GM19238 (cell line): ENCODE measurements at regions not wholly inside any gene's neighbourhood (a gene's known extent, or its start where the extent isn't known, plus 50 kb on each side); places are given as distances from the start of the nearest gene placed in this dataset.
"Not testable (repeated sequence)": the region's sequence is repeated elsewhere in the genome, so short reads cannot be mapped to it uniquely, and the experiment has no call there.

Experiments used
- DNase-seq: peaks from one replicate; pipeline ENCODE4 v3.0.0; 2011; ENCODE audit warnings: low spot score; ENCODE audit not compliant: insufficient read length

DNA sequence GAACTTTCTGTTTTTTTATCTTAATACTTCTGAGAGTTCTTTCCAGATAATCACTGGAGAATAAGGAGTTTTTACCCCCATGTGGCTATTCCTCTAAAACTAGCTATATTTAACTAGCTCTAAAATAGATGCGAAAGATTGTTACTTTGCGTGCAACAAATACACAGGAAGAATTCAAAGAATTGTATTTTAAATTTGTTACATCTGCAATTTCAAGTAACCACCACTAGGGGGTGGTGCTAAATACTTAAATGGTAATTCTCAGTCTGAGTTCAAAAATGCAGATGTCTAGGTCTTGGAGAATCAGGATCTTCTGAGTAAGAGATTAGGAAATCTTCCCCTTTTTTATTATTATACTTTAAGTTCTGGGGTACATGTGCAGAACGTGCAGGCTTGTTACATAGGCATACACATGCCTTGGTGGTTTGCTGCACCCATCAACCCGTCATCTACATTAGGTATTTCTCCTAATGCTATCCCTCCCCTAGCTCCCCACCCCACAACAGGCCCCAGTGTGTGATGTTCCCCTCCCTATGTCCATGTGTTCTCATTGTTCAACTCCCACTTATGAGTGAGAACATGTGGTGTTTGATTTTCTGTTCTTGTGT is 346.9 kb downstream of the GOLGA6L6 start:
- not testable (repeated sequence) for DNase-seq

DNA sequence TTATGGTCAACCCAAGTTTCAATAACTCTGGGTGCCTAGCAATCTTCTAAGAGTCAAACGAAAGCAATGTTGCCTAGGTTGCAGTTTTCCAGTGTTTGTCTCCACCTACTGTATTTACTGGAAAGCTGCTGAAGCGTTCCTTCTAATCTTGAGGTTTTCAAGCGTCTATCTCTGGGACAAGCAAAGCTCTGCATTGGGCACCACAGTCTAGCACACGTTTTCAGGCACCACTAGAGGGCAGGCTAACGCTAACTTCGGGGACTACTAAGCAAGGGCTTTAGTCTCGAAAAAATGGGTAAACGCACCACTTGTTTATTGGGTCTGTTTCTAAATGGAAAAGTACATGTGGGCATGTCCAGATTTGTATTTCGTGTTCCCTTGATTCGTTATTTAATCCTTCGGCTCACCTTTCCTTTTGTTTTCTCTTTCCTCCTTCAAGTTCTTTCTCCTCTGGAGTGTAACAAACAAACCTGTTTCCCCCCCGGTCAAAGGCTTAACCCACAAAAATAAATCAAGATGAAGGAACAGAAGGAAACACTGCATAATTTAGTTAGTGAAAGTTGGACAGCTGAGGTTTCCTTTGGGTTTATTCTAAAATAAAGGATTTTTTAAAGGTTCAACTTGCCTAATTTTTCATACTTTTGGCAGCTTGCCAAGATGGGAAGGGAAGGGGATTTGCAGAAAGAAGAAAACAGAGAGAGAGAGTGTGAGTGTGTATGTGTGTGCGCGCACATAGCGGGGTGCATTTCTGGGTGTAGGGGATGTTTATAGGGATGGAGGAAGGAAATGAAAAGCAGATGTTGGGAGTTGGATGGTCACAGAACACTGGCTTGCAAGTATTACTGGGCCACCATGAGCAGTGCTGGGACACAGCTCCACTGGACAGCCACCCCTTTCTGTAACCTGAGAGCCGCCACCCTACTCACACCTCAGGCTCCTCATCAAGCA is 348.3 kb downstream of the GOLGA6L6 start:
- DNase-seq = not testable (repeated sequence)

DNA sequence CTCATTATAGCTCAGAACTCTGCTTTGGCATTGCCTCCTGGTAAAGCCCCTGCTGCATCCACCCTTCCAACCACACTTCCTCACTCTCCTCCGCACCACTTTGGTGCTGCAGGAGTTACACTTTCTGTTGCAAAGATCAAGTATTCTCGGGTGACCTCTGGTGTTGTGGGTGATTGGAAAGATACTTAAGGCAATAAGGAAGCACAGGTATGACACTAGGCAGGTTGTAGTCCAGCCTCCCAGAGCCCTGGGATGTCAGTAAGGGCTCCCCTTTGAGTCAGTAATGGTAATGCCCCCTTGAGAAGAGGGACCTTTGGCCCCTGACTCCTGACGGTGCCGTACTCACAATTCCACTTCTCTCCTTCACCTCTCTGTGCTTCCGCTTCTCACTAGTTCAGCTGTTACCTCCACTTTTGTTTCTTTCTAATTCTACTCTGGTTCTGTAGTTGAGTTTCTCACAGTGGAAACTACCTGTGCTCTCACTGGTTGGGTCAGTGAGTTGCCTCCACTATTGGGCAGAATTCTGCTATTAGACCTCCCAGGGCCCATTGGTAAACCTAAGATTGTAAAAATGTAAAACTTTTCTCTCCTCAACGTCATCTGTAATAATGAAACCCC is 350.0 kb downstream of the GOLGA6L6 start:
- not testable (repeated sequence) for DNase-seq

DNA sequence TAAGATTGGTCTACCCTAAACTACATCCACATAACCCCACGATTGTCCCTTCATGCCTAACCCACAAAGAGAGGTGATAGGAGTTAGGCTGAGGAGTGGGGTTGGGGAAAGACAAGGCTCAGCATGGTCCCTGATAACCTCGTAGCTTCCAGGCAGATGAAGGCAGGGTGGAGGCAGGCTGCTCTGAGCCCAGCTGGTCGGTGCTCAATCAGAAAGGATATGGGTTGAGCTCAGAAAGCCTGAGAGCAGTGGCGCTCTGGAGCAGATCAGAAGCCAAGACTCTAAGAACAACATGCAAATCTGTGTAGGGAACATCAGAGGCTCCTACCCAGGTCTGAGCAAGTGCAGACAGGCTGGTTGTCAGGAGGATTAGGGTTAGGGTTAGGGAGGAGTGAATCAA is 353.0 kb downstream of the GOLGA6L6 start:
- DNase-seq = not testable (repeated sequence)

DNA sequence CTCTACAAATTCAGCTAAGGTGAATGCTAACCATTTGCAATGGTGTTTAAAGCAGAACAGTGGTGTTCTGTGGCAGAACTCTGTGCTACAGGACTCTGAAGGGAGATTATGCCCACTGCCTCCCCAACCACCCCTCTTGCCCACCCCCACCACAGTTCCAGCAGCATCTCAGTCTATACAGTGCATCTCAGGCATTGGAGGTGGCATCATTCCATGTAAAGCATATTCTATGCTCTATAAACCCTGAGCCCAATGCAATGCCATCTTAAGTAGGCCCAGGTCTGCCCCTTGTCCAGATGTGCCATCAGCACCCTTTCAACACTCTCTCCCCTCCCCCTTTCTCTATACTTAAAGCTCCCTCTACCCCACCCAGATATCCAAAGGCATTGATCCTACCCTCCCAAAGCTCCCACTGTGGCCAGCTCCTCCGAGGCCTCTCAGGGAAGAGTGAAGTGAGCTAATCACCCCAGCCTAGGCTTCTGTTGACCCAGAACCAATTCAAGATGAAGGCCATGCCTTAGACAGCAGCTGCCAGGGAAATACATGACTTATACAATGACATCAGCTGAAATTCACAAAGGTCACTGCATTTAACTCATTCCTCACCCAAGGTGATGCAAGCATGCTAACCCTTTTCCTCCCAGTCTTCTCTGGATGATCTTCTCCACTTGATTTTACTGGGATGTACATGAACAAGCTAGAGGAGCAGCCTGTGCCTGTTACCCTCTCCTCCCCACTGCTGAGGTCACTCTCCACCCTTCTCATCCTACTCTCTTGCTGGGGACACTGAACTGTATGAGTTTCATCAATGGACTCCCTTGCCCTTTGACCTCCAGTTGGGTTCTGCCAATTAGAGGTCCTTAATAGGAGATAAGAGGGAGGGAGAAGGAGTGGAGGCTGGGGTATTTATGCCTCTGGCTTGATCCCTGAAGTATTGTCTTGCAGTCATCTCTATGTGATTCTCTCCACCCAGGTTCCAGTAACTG is 353.9 kb downstream of the GOLGA6L6 start:
- not testable (repeated sequence) for DNase-seq

DNA sequence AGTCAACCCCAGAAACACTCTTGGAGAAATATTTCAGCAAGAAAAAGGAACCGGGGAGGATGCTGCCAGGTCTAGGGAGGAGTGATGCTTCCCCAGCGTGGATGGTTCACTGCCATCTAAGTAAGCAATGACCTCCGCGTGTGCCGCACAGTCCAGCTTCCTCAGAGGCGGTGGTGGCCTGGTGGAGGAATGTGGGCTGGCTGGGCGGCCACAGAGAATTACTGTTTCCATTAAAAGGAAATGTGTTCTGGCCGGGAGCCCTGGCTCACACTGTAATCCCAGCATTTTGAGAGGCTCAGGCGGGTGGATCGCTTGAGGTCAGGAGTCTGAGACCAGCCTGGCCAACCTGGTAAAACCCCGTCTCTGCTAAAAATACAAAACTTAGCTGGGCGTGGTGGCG is 356.7 kb downstream of the GOLGA6L6 start:
- not testable (repeated sequence) for DNase-seq

DNA sequence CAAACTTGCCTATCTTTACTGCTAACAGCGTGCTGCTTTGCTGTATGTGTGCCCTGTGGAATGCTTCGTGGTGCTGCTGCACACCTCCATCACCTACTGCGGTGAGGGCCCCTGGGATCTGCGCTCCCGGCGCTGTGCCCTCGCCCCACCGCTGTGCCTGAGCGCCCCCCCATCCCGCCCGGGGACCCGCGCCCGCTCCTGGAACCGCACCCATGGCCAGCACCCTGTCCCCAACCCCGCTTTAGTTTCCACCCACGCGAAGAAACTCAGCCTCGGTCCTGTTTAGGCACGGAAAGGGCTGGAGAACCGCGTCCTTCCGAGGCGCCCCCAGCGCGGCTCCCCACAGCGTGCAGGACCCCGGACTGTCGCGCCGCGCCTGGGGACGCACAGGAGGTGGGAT is 373.4 kb downstream of the GOLGA6L6 start:
- not testable (repeated sequence) for DNase-seq

DNA sequence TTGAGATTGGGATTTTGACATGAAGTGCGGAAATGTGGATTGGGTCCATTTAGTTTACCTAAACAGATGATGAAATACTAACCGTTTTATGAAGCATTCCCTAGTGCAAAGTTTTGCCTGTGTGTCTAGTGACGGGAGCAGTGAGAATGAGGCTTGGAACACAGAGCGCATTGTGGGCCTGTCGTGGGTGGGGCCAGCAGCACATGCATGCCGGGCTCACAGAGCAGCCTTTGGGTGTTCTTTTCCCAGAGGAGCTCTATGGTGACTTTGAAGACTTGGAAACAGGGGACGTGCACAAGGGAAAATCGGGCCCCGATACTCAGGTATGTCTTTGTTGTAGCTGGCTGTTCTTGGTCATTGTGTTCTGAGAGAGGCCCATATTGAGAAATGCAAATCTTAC is 388.1 kb downstream of the GOLGA6L6 start:
- DNase-seq = not testable (repeated sequence)

DNA sequence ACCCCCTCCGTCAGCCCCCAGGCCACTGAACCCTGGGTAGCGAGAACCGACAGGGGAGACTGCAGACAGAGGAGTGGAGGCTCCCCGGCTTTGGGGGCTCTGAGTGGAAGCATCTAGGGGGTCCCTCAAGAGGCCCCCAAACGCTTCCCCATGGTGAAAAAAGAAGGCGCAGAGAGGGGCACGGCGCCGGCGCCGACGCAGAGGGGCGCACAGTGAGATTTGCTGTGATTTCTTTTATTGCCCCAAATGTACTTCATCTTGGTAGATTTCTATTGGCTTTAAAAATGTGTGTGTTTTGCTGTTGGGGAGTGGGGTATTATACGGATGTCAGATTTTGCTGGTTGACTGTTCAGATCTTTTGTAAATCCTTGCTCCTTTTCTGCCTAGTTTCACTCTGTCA is 392.9 kb downstream of the GOLGA6L6 start:
- DNase-seq = not testable (repeated sequence)

DNA sequence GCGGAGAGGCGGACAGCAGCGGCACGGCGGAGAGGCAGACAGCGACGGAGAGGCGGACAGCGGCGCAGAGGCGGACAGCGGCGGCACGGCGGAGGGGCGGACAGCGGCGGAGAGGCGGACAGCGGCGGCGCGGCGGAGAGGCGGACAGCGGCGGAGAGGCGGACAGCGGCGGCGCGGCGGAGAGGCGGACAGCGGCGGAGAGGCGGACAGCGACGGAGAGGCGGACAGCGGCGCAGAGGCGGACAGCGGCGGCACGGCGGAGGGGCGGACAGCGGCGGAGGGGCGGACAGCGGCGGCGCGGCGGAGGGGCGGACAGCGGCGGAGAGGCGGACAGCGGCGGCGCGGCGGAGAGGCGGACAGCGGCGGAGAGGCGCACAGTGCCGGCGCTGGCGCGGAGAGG is 393.6 kb downstream of the GOLGA6L6 start:
- not testable (repeated sequence) for DNase-seq

DNA sequence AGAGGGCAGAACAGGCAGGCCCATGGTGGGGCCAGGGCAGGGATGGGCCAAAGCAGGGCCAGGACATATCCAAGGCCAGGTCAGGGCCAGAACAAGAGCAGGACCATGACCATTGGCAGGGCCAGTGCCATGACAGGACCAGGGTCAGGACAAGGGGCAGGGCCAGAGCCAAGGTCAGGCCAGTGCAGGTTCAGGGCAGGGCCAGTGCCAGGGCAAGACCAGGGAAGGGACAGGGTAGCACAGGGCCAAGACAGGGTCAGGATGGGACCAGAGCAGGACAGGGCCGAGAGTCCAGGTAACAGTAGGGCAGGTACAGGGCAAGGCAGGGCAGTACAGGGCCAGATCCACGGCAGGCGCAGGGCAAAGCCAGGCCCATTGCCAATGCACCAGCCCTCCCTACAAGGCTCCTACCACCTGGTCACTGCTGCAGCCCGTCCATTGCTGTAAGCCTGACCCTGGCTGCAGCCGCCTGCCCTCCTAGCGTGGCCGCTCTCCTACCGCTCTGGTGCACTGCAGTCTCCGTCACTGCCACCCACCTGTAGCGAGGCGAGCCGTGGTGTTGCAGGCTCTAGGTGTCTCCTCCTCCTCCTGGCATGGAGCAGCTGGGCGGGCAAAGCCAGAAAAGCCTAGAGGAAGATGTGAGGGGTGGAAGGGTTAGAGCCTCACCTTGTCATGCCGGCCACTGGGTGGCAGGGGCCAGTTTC is 397.1 kb downstream of the GOLGA6L6 start:
- DNase-seq = not testable (repeated sequence)

DNA sequence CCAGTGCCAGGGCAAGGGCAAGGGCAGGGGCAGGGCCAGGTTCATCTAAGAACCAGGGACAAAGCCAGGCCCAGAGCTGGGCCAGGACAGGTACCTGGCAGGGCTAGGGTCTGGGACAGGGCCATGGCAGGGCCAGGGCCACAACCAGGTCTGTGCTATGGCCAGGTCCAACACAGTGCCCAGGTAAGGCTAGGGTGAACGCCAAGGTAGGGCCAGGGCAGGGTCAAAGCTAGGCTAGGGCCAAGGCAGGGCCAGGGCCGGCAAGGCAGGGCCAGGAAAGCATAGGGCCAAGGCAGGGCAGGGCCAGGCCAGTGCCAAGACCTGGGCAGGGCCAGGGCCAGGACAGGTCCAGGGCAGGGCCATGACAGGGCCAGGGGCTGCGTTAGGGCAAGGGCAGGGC is 398.7 kb downstream of the GOLGA6L6 start:
- DNase-seq = not testable (repeated sequence)

DNA sequence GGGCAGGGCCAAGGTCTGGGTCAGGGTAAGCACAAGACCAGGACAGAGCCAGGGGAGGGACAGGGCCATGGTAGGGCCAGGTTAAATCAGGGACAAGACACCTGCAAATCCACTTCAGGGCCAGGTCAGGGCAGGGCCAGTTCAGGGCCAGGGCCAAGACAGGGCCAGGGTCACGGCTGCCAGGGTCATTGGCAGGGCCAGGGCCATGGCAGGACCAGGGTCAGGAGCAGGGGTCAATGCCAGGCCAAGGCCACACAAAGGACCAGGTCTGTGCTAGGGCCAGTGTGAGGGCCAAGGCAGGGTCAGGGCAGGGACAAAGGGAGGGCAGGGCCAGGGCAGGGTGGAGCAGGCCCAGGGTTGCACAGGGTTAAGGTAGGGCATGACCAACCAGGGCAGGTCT is 399.2 kb downstream of the GOLGA6L6 start:
- not testable (repeated sequence) for DNase-seq

DNA sequence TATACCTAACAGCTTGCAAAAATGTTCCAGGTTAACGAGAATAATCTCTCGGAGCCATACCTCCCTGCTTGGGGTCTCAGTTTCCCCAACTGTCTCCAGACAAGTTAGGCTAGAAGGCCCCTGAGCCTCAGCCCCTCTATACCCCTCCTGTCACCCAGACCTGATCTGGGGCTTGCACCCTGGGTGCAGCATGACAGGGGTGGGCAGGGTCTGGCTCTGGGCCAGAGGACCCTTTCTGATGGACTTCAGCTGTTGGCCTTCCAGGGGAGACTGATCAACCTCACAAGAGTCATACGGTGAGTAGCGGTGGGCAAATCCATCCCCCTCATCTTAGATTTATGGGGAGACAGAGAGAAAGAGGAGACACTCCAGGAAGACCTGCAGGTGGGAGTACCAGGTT is 416.9 kb downstream of the GOLGA6L6 start:
- DNase-seq = not testable (repeated sequence)

DNA sequence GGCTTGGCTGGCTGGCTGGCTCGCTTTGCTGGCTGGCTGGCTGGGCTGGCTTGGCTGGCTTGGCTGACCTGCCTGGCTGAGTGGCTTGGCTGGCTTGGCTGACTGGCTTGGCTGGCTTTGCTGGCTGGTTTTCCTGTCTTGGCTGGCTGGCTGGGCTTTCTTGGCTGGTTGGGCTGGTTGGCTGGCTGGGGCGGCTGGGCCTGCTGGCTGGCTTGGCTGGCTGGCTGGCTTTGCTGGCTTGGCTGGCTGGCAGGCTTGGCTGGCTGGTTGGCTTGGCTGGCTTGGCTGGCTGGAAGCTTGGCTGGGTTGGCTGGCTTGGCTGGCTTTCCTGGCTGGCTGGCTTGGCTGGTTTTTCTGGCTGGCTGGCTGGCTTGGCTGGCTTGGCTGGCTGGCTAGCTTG is 435.6 kb downstream of the GOLGA6L6 start:
- no peak for DNase-seq

DNA sequence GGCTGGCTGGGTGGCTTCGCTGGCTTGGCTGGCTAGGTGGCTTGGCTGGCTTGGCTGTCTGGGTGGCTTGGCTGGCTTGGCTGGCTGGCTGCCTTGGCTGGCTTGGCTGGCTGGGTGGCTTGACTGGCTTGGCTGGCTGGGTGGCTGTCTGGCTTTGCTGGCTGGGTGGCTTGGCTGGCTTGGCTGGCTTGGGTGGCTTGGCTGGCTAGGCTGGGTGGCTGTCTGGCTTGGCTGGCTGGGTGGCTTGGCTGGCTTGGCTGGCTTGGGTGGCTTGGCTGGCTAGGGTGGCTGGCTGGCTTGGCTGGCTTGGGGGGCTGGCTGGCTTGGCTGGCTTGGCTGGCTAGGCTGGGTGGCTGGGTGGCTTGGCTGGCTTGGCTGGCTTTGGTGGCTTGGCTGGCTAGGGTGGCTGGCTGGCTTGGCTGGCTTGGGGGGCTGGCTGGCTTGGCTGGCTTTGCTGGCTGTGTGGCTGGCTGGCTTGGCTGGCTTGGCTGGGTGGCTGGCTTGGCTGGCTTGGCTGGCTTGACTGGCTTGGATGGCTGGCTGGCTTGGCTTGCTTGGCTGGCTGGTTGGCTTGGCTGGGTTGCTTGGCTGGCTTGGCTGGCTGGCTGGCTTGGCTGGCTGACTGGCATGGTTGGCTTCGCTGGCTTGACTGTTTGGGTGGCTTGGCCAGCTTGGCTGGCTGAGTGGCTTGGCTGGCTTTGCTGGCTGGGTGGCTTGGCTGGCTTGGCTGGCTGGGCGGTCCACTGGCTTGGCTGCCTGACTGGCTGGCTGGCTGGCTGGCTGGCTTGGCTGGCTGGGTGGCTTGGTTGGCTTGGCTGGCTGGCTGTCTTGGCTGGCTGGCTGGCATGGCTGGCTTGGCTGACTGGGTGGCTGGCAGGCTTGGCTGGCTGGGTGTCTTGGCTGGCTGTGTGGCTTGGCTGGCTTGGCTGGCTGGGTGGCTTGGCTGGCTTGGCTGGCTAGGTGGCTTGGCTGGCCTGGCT is 436.3 kb downstream of the GOLGA6L6 start:
- DNase-seq = not testable (repeated sequence)

DNA sequence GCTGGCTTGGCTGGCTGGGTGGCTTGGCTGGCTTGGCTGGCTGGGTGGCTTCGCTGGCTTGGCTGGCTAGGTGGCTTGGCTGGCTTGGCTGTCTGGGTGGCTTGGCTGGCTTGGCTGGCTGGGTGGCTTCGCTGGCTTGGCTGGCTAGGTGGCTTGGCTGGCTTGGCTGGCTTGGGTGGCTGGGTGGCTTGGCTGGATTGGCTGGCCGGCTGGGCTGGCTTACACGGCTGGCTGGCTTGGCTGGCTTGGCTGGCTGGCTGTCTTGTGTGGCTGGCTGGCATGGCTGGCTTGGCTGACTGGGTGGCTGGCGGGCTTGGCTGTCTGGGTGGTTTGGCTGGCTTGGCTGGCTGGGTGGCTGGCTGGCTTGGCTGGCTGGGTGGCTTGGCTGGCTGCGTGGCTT is 437.0 kb downstream of the GOLGA6L6 start:
- not testable (repeated sequence) for DNase-seq

DNA sequence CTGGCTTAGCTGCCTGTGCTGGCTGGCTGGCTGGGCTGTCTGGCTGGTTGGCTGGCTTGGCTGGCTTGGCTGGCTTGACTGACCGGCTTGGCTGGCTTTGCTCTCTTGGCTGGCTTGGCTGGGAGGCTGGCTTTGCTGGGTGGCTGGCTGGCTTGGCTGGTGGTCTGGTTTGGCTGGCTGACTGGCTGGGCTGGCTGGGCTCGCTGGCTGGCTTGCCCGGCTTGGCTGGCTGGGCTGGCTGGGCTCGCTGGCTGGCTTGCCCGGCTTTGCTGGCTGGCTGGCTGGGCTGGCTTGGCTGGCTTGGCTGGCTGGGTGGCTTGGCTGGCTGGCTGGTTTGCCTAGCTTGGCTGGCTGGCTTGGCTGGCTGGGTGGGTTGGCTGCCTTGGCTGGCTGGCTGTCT is 438.7 kb downstream of the GOLGA6L6 start:
- DNase-seq = not testable (repeated sequence)

DNA sequence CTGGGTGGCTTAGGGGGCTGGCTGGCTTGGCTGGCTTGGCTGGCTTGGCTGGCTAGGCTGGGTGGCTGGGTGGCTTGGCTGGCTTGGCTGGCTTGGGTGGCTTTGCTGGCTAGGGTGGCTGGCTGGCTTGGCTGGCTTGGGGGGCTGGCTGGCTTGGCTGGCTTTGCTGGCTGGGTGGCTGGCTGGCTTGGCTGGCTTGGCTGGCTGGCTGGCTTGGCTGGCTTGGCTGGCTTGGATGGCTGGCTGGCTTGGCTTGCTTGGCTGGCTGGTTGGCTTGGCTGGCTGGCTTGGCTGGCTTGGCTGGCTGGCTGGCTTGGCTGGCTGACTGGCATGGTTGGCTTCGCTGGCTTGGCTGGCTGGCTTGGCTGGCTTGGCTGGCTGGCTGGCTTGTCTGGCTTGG is 439.4 kb downstream of the GOLGA6L6 start:
- DNase-seq = not testable (repeated sequence)
